ENCODE measurements at regions not wholly inside any gene's neighbourhood (a gene's known extent, or its start where the extent isn't known, plus 50 kb on each side); places are given as distances from the start of the nearest gene placed in this dataset.

DNA sequence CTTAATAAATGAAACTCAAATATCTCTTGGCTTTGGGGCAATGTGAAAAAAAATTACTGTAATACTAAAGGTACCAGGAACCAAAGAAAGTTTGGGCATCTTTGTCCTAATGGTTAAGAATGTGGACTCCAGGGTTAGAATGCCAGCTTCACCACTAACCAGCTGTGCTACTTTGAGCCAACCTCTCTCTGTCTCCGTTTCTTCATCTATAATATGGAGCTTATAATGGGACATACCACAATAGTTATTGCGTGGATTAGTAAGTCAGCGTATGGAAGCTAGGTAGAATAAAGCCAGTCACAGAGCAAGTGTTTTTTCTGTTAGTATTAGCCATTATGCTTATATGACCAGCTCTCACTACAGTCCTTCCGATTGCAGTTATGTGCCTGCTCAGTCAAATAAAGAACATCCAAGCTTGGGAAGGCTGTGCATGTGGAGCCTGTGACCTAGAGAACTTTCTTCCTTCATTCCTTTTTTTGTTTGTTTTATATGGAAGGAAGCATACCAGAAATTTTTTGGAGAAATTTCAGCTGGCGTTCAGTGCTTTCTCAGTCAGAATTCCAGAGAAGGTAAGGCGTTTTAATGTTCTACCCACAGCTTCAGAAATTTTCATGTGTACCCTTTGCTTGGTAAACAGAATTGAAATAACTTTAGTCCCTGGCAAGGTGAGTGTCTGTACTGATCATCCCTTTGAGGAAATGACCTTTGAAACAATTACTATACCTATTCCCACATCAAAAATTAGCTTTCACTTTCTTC is 114.0 kb upstream of the RND3 start:
- Histone ChIP-seq H3K4me3 (no peak overlapping the region), H3K4me1 (peaks cover 10% of the 10 kb centered on the region), H3K36me3 (no peaks in the 10 kb centered on the region), H3K27me3 (no peaks in the 10 kb centered on the region), H3K27ac (no peak overlapping the region), H3K9me3 (no peaks in the 10 kb centered on the region)
- no peak for DNase-seq
- intact Hi-C loops (cut with DNase I), result no loop called here
- ATAC-seq, result peak; percentile 43
- TF ChIP-seq, protein P1, sequence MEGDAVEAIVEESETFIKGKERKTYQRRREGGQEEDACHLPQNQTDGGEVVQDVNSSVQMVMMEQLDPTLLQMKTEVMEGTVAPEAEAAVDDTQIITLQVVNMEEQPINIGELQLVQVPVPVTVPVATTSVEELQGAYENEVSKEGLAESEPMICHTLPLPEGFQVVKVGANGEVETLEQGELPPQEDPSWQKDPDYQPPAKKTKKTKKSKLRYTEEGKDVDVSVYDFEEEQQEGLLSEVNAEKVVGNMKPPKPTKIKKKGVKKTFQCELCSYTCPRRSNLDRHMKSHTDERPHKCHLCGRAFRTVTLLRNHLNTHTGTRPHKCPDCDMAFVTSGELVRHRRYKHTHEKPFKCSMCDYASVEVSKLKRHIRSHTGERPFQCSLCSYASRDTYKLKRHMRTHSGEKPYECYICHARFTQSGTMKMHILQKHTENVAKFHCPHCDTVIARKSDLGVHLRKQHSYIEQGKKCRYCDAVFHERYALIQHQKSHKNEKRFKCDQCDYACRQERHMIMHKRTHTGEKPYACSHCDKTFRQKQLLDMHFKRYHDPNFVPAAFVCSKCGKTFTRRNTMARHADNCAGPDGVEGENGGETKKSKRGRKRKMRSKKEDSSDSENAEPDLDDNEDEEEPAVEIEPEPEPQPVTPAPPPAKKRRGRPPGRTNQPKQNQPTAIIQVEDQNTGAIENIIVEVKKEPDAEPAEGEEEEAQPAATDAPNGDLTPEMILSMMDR (IDR thresholded peaks at IDR 0.05), result no peak

DNA sequence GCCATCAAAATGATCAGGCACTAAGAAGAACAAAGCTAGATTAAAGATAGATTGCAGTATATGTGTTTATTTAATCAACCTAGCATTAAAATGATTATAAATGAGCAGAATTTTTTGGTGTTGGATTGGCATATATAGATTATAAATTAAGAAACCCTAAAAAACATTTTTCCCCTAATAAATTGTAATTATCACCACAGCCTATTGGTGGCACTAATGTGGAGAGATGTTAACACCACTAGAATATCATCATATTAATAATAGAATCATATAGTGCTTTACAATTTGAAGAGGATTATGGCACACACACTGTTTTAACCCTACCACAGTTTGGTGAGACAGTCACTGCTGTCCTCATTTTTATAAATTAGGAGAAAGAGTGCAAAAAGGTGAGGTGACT is 112.4 kb upstream of the RND3 start:
- DNase-seq (no peak), ATAC-seq (no peak)
- H3K27ac ChIP-seq, result no peak overlapping the region
- TF ChIP-seq, protein P1 (IDR thresholded peaks at IDR 0.05), result peak; percentile 25
- intact Hi-C loops (cut with DNase I), result no loop called here
- no peak overlapping the region for H3K4me3 ChIP-seq
- no peaks in the 10 kb centered on the region for H3K27me3 ChIP-seq
- peaks cover 10% of the 10 kb centered on the region for H3K4me1 ChIP-seq
- H3K9me3 ChIP-seq, result no peaks in the 10 kb centered on the region
- H3K36me3 ChIP-seq, result no peaks in the 10 kb centered on the region

DNA sequence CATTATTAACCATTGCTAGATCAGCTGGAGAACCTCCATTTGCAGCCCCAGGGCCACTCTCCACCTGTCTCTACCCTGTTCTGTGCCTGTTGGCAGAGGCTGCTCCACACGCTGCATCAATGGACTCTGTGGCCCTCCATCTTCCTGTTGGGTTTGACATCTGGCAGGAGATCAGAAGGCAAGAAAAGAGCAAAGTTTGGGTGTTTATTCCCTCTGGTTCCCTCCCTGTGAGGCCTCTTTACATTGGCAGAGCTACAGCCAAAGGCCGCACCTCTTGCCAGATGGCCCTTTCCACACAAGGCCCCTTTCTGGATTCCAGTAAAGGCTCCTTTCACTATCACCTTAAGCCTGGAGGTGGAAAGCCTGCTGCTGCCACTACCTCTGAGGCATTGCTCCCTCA is 110.9 kb upstream of the RND3 start:
- H3K27me3 ChIP-seq, result no peaks in the 10 kb centered on the region
- no peak for ATAC-seq
- H3K36me3 ChIP-seq, result no peaks in the 10 kb centered on the region
- no peak overlapping the region for H3K27ac ChIP-seq
- TF ChIP-seq, protein P1 (IDR thresholded peaks at IDR 0.05), result no peak
- DNase-seq, result no peak
- no peak overlapping the region for H3K4me3 ChIP-seq
- H3K9me3 ChIP-seq, result no peaks in the 10 kb centered on the region
- peaks cover 10% of the 10 kb centered on the region for H3K4me1 ChIP-seq
- intact Hi-C loops (cut with DNase I), result no loop called here

DNA sequence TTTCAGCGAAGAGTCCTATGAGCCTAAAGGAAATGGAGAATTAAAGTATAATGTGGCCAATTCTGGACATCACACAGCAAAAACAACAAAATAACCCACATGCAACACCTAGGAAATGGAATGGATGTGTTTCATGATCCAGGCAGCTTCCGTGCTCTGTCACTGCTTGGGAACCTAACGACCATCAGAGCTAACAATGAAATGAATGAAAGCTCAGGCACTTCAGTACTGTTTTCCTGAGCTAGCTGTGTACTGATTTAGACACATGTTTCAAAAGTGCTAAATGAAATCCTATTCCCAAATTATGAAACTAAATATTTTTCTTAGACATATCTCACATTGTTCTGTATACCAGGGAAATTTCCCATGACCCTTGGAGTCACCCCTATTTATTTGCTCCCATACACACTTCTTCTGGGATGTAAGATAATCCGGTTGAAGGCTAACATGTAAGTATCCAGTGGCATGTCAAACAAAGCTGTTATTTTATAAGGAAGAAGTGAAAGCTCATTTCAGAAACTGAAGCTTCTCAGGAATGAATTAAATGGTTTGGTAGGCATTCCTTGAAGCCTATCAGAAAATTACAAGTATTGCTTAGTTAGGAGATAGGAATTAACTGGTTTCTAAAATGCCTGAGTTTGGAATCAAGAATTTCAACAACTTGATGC is 108.5 kb upstream of the RND3 start:
- Histone ChIP-seq H3K4me3 (no peak overlapping the region), H3K27me3 (no peaks in the 10 kb centered on the region), H3K27ac (no peak overlapping the region), H3K36me3 (no peaks in the 10 kb centered on the region), H3K9me3 (no peaks in the 10 kb centered on the region), H3K4me1 (no peaks in the 10 kb centered on the region)
- intact Hi-C loops (cut with DNase I), result no loop called here
- TF ChIP-seq, protein P1 (IDR thresholded peaks at IDR 0.05), result no peak
- no peak for ATAC-seq
- no peak for DNase-seq

DNA sequence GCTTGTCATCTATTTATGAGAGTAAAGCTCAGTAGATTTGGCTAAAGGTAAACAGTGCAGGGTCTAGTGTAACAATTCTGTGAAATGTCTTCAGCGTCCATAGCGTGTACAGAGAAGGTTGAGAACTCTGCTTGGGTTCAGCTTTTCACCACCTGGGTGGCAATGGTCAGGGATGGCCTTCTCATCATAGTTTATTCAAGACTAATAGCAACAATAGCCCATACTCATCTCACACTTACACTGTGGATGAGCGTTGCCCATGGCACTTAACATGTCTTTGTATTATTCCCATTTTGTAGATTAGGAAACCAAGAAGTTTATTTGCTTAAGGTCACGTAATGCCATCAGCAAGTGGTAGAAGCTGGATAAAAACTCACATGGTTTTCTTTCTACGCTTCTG is 106.8 kb upstream of the RND3 start:
- H3K36me3 ChIP-seq, result no peaks in the 10 kb centered on the region
- TF ChIP-seq, protein P1 (IDR thresholded peaks at IDR 0.05), result no peak
- H3K27me3 ChIP-seq, result no peaks in the 10 kb centered on the region

More for the DNA sequence above, 106.8 kb upstream of the RND3 start:
- Histone ChIP-seq H3K27ac (no peak overlapping the region), H3K4me3 (no peak overlapping the region), H3K4me1 (no peaks in the 10 kb centered on the region), H3K9me3 (no peaks in the 10 kb centered on the region)
- no peak for DNase-seq
- intact Hi-C loops (cut with DNase I), result no loop called here
- no peak for ATAC-seq

Data from upper lobe of right lung (tissue), 1 donor.